Cardiac muscle cell (in vitro differentiated cells and primary cell): ENCODE measurements at regions not wholly inside any gene's neighbourhood (a gene's known extent, or its start where the extent isn't known, plus 50 kb on each side); places are given as distances from the start of the nearest gene placed in this dataset.
"Not testable (repeated sequence)": the region's sequence is repeated elsewhere in the genome, so short reads cannot be mapped to it uniquely, and the experiment has no call there.

ENCODE experiments used
- DNase-seq, 2 donors: peaks; one replicate each; pipeline versions ENCODE4 v3.0.0 to v3.0.0-alpha.2; 2010 to 2017; ENCODE audit warnings: low read depth in 1 of 2, low spot score in 1 of 2
- H3K27ac ChIP-seq: fragments of 200-600 bp; sonication (generic); 2 replicates; pipeline ENCODE4 v1.5.1; 2016
- H3K27me3 ChIP-seq: fragments of 200-600 bp; sonication (generic); 2 replicates; pipeline ENCODE4 v1.6.0; 2016; ENCODE audit warnings: control low read depth
- H3K36me3 ChIP-seq: fragments of 200-600 bp; sonication (generic); 2 replicates; pipeline ENCODE4 v1.5.1; 2016; ENCODE audit warnings: control low read depth
- H3K4me1 ChIP-seq: fragments of 200-600 bp; sonication (generic); 2 replicates; pipeline ENCODE4 v1.8.1; 2017; ENCODE audit warnings: low read depth, mild to moderate bottlenecking, mixed run types
- H3K4me3 ChIP-seq: fragments of 200-600 bp; sonication (generic); 2 replicates; pipeline ENCODE4 v1.5.1; 2016; ENCODE audit warnings: mild to moderate bottlenecking
- H3K9me3 ChIP-seq: fragments of 200-600 bp; sonication (generic); 2 replicates; pipeline ENCODE4 v1.5.1; 2017; ENCODE audit warnings: low read depth, mild to moderate bottlenecking, control low read depth
- TF ChIP-seq, protein P1 (sequence below): IDR thresholded peaks from 2 replicates; pipeline ENCODE4 v1.5.1; 2012; ENCODE audit warnings: low read depth, mild to moderate bottlenecking, low read length

DNA sequence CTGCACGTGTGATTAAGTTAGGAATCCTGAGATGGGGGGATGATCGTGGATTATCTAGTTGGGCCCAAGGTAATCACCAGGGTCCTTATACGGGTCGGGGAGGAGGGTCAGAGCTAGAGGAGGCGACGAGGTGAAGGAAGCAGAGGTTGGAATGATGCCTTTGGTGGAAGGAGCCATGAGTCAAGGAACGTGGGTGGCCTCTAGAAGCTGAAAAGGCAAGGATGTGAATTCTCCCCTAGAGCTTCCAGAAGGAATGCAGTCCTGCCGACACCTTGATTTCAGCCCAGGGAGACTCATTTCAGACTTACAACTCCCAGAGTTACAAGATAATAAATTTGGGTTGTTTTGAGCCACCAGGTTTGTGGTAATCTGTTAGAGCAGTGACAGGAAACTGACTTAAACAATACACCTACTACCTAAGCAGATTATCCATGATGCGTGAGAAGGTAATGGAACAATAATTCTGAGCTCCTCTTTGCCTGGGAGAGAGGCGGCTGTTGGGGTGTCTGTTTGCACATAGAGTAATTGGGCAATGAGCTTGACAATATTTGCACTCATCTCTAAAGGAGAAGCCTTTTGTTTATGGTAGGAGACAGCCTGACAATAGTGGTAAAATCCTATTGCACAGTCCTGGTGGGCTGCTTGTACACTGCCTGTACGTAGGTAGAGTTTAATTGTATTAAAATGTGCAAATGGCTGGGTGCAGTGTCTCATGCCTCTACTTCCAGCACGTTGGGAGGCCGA, 129.3 kb upstream of the IER5L start:
- no peak for DNase-seq
- Histone ChIP-seq H3K27ac (no peak overlapping the region), H3K4me1 (no peaks in the 10 kb centered on the region), H3K4me3 (no peak overlapping the region), H3K27me3 (no peaks in the 10 kb centered on the region), H3K9me3 (no peaks in the 10 kb centered on the region), H3K36me3 (no peaks in the 10 kb centered on the region)
- TF ChIP-seq, protein P1, sequence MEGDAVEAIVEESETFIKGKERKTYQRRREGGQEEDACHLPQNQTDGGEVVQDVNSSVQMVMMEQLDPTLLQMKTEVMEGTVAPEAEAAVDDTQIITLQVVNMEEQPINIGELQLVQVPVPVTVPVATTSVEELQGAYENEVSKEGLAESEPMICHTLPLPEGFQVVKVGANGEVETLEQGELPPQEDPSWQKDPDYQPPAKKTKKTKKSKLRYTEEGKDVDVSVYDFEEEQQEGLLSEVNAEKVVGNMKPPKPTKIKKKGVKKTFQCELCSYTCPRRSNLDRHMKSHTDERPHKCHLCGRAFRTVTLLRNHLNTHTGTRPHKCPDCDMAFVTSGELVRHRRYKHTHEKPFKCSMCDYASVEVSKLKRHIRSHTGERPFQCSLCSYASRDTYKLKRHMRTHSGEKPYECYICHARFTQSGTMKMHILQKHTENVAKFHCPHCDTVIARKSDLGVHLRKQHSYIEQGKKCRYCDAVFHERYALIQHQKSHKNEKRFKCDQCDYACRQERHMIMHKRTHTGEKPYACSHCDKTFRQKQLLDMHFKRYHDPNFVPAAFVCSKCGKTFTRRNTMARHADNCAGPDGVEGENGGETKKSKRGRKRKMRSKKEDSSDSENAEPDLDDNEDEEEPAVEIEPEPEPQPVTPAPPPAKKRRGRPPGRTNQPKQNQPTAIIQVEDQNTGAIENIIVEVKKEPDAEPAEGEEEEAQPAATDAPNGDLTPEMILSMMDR = no peak

DNA sequence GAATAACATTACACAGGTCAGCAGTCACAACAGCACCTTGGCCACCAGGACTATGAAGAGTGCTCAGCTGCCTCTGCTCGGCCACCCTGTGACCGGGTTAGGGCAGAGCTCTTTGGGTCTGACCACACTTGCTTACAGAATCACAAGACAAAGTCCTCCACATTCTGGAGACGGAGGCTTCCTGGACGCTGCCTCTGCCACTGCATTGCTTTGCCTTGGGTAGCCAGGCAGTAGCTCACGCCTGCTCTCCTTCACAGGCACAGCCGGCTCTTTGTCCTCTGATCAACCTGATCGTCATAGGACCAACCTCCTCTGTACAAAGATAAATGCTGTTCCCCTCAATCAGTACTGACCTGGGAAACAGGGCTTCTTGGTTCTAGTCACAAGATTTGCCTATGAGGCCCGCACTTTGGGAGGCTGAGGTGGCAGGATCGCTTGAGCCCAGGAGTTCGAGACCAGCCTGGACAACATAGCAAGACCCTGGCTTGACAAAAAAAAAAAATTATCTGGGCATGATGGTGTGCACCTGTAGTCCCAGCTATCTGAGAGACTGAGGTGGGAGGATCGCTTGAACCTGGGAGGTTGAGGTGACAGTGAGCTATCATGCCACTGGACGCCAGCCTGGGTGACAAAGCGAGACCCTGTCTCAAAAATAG, 128.4 kb upstream of the IER5L start:
- DNase-seq = no peak

DNA sequence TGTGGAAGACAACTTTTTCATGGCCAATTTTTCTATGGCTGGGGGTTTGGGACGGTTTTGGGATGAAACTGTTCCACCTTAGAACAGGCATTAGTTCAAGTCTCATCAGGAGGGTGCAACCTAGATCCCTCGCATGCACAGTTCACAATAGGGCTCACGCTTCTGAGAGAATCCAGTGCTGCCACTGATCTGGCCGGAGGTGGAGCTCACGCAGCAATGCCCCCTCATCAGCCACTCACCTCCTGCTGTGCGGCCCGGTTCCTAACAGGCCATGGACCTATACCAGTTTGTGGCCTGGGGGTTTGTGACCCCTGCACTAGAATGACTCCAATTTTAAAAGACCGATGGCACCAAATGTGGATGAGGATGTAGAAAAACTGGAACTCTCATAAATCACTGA, 127.2 kb upstream of the IER5L start:
- TF ChIP-seq, protein P1 = no peak
- H3K36me3 ChIP-seq = no peaks in the 10 kb centered on the region
- DNase-seq = no peak
- no peaks in the 10 kb centered on the region for H3K9me3 ChIP-seq
- H3K4me1 ChIP-seq = no peaks in the 10 kb centered on the region
- H3K27me3 ChIP-seq = no peaks in the 10 kb centered on the region
- H3K27ac ChIP-seq = no peak overlapping the region
- H3K4me3 ChIP-seq = no peak overlapping the region

More for the DNA sequence above, 128.4 kb upstream of the IER5L start:
- TF ChIP-seq, protein P1 = no peak
- H3K9me3 ChIP-seq = no peaks in the 10 kb centered on the region
- no peaks in the 10 kb centered on the region for H3K36me3 ChIP-seq
- no peak overlapping the region for H3K4me3 ChIP-seq
- no peaks in the 10 kb centered on the region for H3K27me3 ChIP-seq
- H3K4me1 ChIP-seq = no peaks in the 10 kb centered on the region
- H3K27ac ChIP-seq = no peak overlapping the region

DNA sequence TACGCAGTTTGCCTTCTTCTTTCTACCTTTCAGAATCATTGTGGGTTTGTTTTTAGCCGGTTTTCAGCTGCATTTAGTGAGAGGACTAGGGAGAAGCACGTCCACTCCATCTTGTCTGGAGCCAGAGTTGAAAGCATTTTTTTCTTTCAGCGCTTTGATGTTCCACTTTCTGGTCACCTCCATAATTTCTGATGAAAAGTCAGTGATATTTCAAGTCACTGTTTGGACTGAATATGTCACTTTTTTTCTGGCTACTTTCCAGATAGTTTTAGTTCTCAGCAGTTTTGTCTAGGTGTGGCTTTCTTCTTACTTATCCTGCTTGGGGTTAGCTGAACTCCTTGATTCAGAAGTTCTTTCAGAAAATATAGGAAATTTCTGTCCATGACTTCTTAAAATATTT, 123.9 kb upstream of the IER5L start:
- H3K27me3 ChIP-seq = no peaks in the 10 kb centered on the region
- no peaks in the 10 kb centered on the region for H3K36me3 ChIP-seq
- TF ChIP-seq, protein P1 = no peak
- DNase-seq = no peak
- no peaks in the 10 kb centered on the region for H3K9me3 ChIP-seq
- H3K27ac ChIP-seq = no peak overlapping the region
- no peak overlapping the region for H3K4me3 ChIP-seq
- no peaks in the 10 kb centered on the region for H3K4me1 ChIP-seq

DNA sequence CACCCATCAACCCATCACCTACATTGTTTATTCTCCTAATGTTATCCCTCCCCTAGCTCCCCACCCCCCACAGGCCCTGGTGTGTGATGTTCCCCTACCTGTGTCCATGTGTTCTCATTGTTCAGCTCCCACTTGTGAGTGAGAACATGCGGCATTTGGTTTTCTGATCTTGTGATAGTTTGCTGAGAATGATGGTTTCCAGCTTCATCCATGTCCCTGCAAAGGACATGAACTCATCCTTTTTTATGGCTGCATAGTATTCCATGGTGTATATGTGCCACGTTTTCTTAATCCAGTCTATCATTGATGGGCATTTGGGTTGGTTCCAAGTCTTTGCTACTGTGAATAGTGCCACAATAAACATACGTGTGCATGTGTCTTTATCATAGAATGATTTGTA, 118.1 kb upstream of the IER5L start:
- H3K27me3 ChIP-seq, H3K9me3 ChIP-seq, H3K36me3 ChIP-seq, H3K4me3 ChIP-seq, DNase-seq, H3K4me1 ChIP-seq, H3K27ac ChIP-seq: not testable (repeated sequence)

DNA sequence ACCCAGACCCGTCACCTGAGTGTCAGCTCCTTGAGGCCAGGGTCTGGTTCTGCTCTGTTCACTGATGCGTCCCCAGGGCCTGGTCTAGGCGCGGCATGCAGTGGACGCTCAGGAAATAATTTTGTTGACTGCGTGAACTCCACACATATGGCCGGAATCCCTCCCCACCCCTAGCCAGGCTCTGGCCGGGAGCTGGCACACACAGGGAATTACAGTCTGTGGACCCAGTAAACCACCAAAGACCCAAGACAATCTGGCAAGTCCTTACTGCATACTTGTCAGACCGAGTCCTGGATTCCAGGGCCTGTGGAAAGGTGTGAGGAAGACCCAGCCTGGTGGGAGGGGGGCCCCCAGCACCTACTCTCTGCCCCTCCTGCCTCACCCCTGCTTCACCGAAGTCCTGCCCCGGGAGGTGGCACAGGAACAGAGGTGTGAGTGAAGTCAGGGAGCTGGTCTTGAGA, 113.0 kb upstream of the IER5L start:
- DNase-seq = no peak
- no peak overlapping the region for H3K4me3 ChIP-seq
- TF ChIP-seq, protein P1 = no peak

More for the DNA sequence above, 113.0 kb upstream of the IER5L start:
- no peak overlapping the region for H3K27ac ChIP-seq
- no peaks in the 10 kb centered on the region for H3K9me3 ChIP-seq
- no peaks in the 10 kb centered on the region for H3K36me3 ChIP-seq
- no peaks in the 10 kb centered on the region for H3K27me3 ChIP-seq
- peaks cover 21% of the 10 kb centered on the region for H3K4me1 ChIP-seq
